Endothelial cell of umbilical vein (primary cell): ENCODE measurements at regions not wholly inside any gene's neighbourhood (a gene's known extent, or its start where the extent isn't known, plus 50 kb on each side); places are given as distances from the start of the nearest gene placed in this dataset.

ENCODE experiments used
- BruUV-seq: library from RNA; stranded (reverse); fragments of 400-500 nt; replicated peaks from 2 replicates; lab custom pipeline; 2021; lab: Mats Ljungman, UMichigan
- CTCF ChIA-PET: fragments of 300-600, 350-600 bp; sonication (Branson Sonifier 250); formaldehyde crosslinking; loops from one replicate; lab custom pipeline; 2021; ENCODE audit warnings: antibody characterized with exemption, inconsistent platforms; lab: Charles Lee
- POLR2A ChIA-PET: fragments of 300-600, 350-600 bp; sonication (Branson Sonifier 250); formaldehyde crosslinking; loops from one replicate; lab custom pipeline; 2021; ENCODE audit warnings: antibody characterized with exemption, inconsistent platforms; lab: Charles Lee
- DNase-seq: peaks from one replicate; pipeline ENCODE4 v3.0.0-alpha.2; 2011; ENCODE audit warnings: low read depth, low spot score
- FAIRE-seq: peaks from 2 replicates; lab custom pipeline; 2011; peaks lifted over from hg19 to GRCh38; lab: Jason Lieb, UNC
- H2AFZ ChIP-seq: 2 replicates; pipeline ENCODE4 v1.6.0; 2012; ENCODE audit warnings: low read depth, low read length, control low read depth, inconsistent platforms
- H3K27ac ChIP-seq: 2 replicates; pipeline ENCODE4 v1.5.1; 2011; ENCODE audit warnings: low read depth, mild to moderate bottlenecking, control low read depth, low read length, moderate library complexity; ENCODE audit not compliant: insufficient read depth
- H3K27me3 ChIP-seq, 2 experiments: 2 replicates each; pipeline versions ENCODE4 v1.6.0 to v1.6.1; 2011; ENCODE audit warnings: low read length in 2 of 2, mixed read lengths in 1 of 2; ENCODE audit not compliant: control insufficient read depth in 2 of 2, insufficient read depth in 2 of 2
- H3K36me3 ChIP-seq, 2 experiments: 2 replicates in 1 of 2; 3 replicates in 1 of 2; pipeline ENCODE4 v1.5.1; 2011; ENCODE audit warnings: low read length in 2 of 2, mild to moderate bottlenecking in 1 of 2, moderate library complexity in 1 of 2; ENCODE audit not compliant: control insufficient read depth in 2 of 2, insufficient read depth in 2 of 2; ENCODE audit errors: extremely low read depth in 1 of 2
- H3K4me1 ChIP-seq: 3 replicates; pipeline ENCODE4 v1.5.1; 2011; ENCODE audit warnings: mild to moderate bottlenecking, low read length; ENCODE audit not compliant: control insufficient read depth, insufficient read depth; ENCODE audit errors: extremely low read depth
- H3K4me2 ChIP-seq: 2 replicates; pipeline ENCODE4 v1.6.1; 2011; ENCODE audit warnings: low read length, control low read depth, mixed read lengths; ENCODE audit not compliant: insufficient read depth
- H3K4me3 ChIP-seq, 3 experiments: fragments of 200-600 bp in 1 of 3; sonication (generic), shearing (Covaris generic) in 1 of 3; replicated peaks in 1 of 3; 2 replicates each; pipeline ENCODE4 v1.5.1; 2011 to 2016; ENCODE audit warnings: control low read depth in 3 of 3, low read length in 3 of 3, mild to moderate bottlenecking in 2 of 3, inconsistent platforms in 1 of 3, low read depth in 1 of 3, moderate library complexity in 1 of 3; ENCODE audit not compliant: insufficient read depth in 1 of 3
- H3K79me2 ChIP-seq: 2 replicates; pipeline ENCODE4 v1.6.0; 2012; ENCODE audit warnings: low read length, inconsistent platforms; ENCODE audit not compliant: control insufficient read depth, insufficient read depth
- H3K9ac ChIP-seq: replicated peaks from 2 replicates; pipeline ENCODE3; 2011; ENCODE audit warnings: low read length, control low read depth; ENCODE audit not compliant: insufficient read depth; ENCODE audit errors: extremely low read depth
- H3K9me1 ChIP-seq: replicated peaks from 3 replicates; pipeline ENCODE4 v1.6.0; 2011; ENCODE audit warnings: mild to moderate bottlenecking, low read length; ENCODE audit not compliant: control insufficient read depth, insufficient read depth; ENCODE audit errors: extremely low read depth
- H3K9me3 ChIP-seq: replicated peaks from 2 replicates; pipeline ENCODE4 v1.5.1; 2012; ENCODE audit warnings: low read length, inconsistent platforms; ENCODE audit not compliant: control insufficient read depth, insufficient read depth
- H4K20me1 ChIP-seq: replicated peaks from 2 replicates; pipeline ENCODE3; 2011; ENCODE audit warnings: mild to moderate bottlenecking, low read length; ENCODE audit not compliant: control insufficient read depth, insufficient read depth; ENCODE audit errors: extremely low read depth
- CTCF ChIP-seq, 2 donors: IDR thresholded peaks; 1 replicate in 1 of 2; 2 replicates in 1 of 2; pipeline ENCODE4 v1.5.1; 2011; ENCODE audit warnings: low read length in 2 of 2, mild to moderate bottlenecking in 2 of 2, moderate library complexity in 2 of 2, control low read depth in 1 of 2, inconsistent platforms in 1 of 2, low read depth in 1 of 2; ENCODE audit not compliant: insufficient read depth in 1 of 2; ENCODE audit errors: extremely low read depth in 1 of 2
- EZH2 ChIP-seq: IDR thresholded peaks from 2 replicates; pipeline ENCODE4 v1.6.1; 2012; ENCODE audit warnings: borderline replicate concordance, low read depth, mild to moderate bottlenecking, moderate library complexity, low read length, inconsistent platforms; ENCODE audit not compliant: severe bottlenecking
- FOS ChIP-seq: IDR thresholded peaks from 2 replicates; pipeline ENCODE4 v1.6.1; 2011; ENCODE audit warnings: mild to moderate bottlenecking, low read length, moderate library complexity, borderline replicate concordance; ENCODE audit not compliant: insufficient read depth
- GATA2 ChIP-seq: IDR thresholded peaks from 2 replicates; pipeline ENCODE4 v1.7.0; 2011; ENCODE audit warnings: low read depth, mild to moderate bottlenecking, moderate library complexity, mixed read lengths, low read length; ENCODE audit not compliant: insufficient read length, insufficient read depth
- JUN ChIP-seq: IDR thresholded peaks from 2 replicates; pipeline ENCODE4 v1.6.1; 2011; ENCODE audit warnings: borderline replicate concordance, low read depth; ENCODE audit not compliant: insufficient read length, insufficient read depth
- MYC ChIP-seq: IDR thresholded peaks from one replicate; pipeline ENCODE4 v1.6.1; 2011; ENCODE audit warnings: mild to moderate bottlenecking, low read depth, low read length
- POLR2A ChIP-seq: IDR thresholded peaks from 2 replicates; pipeline ENCODE4 v1.6.1; 2012; ENCODE audit warnings: low read depth, mild to moderate bottlenecking, control low read depth, low read length
- POLR2AphosphoS5 ChIP-seq: IDR thresholded peaks from 2 replicates; pipeline ENCODE4 v1.6.1; 2012; ENCODE audit warnings: low read depth, mild to moderate bottlenecking, control low read depth, low read length, moderate library complexity; ENCODE audit not compliant: insufficient read depth
- dilution Hi-C: fragments of 300-500 bp; cut with MboI; formaldehyde crosslinking; loops from one replicate; pipeline ENCODE4 v1.15.0; 2019; ENCODE audit warnings: low sequenced_read_pairs; ENCODE audit not compliant: extremely low pct_ligation_motif_present
- intact Hi-C: fragments of 100-400 bp; cut with micrococcal nuclease; formaldehyde crosslinking; loops from one replicate; pipeline ENCODE4 v1.10.0; 2022
- TF ChIP-seq, protein P1 (sequence below): IDR thresholded peaks from 2 replicates; pipeline ENCODE4 v1.6.1; 2011; ENCODE audit not compliant: insufficient read depth, insufficient read length

- no peak overlapping the region for H3K27ac ChIP-seq
- no peaks in the 10 kb centered on the region for H4K20me1 ChIP-seq
- dilution Hi-C loops, result no loop called here
- no peak for DNase-seq
- no peaks in the 10 kb centered on the region for H3K27me3 ChIP-seq
- no TSS peak for BruUV-seq
- no peak overlapping the region for H3K4me3 ChIP-seq
- no peaks in the 10 kb centered on the region for H3K36me3 ChIP-seq
- no peaks in the 10 kb centered on the region for H3K9me3 ChIP-seq
- no peak for FAIRE-seq
- TF ChIP-seq GATA2, result no peak
- TF ChIP-seq CTCF (IDR thresholded peaks at IDR 0.05; ENCODE audit: extremely low read depth in 1 of 2, insufficient read depth in 1 of 2, low read depth in 1 of 2, low read length in 2 of 2), result no peak
- no peak for TF ChIP-seq FOS
- TF ChIP-seq JUN, result no peak
- no peak for TF ChIP-seq EZH2
- no peak overlapping the region for H3K9ac ChIP-seq
- POLR2A ChIA-PET, result no interaction called here
- intact Hi-C loops, result no loop called here
- CTCF ChIA-PET, result no interaction called here
- H3K9me1 ChIP-seq, result no peaks in the 10 kb centered on the region
- H2AFZ ChIP-seq, result no peak overlapping the region
- H3K4me1 ChIP-seq, result no peaks in the 10 kb centered on the region
- no peak overlapping the region for H3K4me2 ChIP-seq
- H3K79me2 ChIP-seq, result no peaks in the 10 kb centered on the region
Measured at GRCh38 chr13:102962430-102962829, 103.8 kb downstream of the SLC10A2 start.

GRCh38 chr13:102960959-102961358 lies 105.3 kb downstream of the SLC10A2 start:
- no TSS peak for BruUV-seq

More at GRCh38 chr13:102960959-102961358, 105.3 kb downstream of the SLC10A2 start:
- Histone ChIP-seq H3K9me1 (no peaks in the 10 kb centered on the region), H3K36me3 (no peaks in the 10 kb centered on the region), H3K79me2 (no peaks in the 10 kb centered on the region), H3K9ac (no peak overlapping the region), H2AFZ (no peak overlapping the region), H3K9me3 (no peaks in the 10 kb centered on the region), H4K20me1 (no peaks in the 10 kb centered on the region), H3K27me3 (no peaks in the 10 kb centered on the region), H3K4me1 (no peaks in the 10 kb centered on the region), H3K4me2 (no peak overlapping the region), H3K27ac (no peak overlapping the region), H3K4me3 (no peak overlapping the region)
- POLR2A ChIA-PET, result no interaction called here
- TF ChIP-seq POLR2A, result no peak
- no peak for TF ChIP-seq JUN
- TF ChIP-seq FOS, result no peak
- TF ChIP-seq MYC, result no peak
- TF ChIP-seq POLR2AphosphoS5, result no peak
- TF ChIP-seq, protein P1, sequence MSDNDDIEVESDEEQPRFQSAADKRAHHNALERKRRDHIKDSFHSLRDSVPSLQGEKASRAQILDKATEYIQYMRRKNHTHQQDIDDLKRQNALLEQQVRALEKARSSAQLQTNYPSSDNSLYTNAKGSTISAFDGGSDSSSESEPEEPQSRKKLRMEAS, result no peak
- no peak for TF ChIP-seq EZH2
- no peak for TF ChIP-seq CTCF (IDR thresholded peaks at IDR 0.05; ENCODE audit: extremely low read depth in 1 of 2, insufficient read depth in 1 of 2, low read depth in 1 of 2, low read length in 2 of 2)
- no peak for TF ChIP-seq GATA2
- CTCF ChIA-PET, result no interaction called here
- DNase-seq (no peak), FAIRE-seq (no peak)
- intact Hi-C loops (no loop called here), dilution Hi-C loops (no loop called here)
